SKM-1 (cell line): ENCODE measurements at regions not wholly inside any gene's neighbourhood (a gene's known extent, or its start where the extent isn't known, plus 50 kb on each side); places are given as distances from the start of the nearest gene placed in this dataset.

Experiments
- DNase-seq: peaks from one replicate; lab custom pipeline; 2025; ENCODE audit not compliant: unreplicated experiment; lab: John Stamatoyannopoulos, UW

DNA sequence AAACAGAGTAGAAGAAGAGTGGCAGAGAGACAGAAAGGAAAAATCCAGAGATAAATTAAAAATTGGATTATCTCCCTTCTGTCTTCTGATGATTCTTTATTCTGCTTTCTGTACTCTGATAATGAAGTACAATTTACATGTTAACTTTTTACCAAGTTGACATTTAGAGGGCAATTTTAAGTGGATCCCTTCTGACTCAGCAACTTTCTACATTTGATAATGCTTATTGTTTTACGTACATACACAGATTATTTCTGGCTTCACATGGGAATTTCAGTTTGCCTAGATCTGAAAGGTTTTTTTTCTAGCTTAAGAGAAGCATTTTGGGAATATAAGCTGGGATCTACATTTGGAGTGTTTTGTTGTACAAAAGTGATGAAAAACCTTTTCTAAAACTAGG lies 491.3 kb downstream of the OTOL1 start:
- DNase-seq, result no peak

DNA sequence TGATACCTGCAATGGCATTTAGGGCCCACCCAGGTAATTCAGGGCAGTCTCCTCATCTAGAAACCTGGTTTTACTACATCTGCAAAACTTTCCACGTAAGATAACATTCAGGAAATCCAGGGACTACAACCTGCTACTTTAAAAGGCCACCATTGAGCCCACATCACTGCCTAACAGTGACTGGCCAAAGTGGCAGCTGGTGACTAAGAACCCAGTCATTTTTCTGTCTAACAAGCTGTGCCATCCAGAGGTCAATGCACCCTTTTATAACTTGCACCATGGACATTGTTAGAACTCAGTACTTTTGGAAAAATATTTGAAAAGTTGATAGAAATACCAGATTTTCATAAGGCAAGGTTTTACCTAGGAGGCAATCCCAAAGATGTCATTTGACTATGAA lies 492.4 kb downstream of the OTOL1 start:
- no peak for DNase-seq

DNA sequence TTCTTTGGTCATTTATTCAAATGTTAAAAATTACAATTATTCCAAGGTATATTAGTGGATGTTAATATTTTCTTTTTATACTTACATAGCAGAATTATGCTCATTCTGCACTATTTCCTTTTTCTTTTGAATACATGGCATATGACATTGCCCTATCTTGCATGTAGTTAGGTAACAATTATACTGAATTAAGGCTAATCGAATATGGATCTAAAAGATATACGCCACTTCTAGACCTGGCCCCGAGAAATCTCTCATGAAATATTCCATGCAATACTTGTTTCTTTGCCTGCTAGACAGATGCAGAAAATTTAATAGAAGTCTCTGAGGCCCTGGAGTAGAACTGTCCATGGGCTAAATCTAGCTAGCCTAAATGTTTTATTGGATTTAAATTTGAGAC lies 493.4 kb downstream of the OTOL1 start:
- no peak for DNase-seq

DNA sequence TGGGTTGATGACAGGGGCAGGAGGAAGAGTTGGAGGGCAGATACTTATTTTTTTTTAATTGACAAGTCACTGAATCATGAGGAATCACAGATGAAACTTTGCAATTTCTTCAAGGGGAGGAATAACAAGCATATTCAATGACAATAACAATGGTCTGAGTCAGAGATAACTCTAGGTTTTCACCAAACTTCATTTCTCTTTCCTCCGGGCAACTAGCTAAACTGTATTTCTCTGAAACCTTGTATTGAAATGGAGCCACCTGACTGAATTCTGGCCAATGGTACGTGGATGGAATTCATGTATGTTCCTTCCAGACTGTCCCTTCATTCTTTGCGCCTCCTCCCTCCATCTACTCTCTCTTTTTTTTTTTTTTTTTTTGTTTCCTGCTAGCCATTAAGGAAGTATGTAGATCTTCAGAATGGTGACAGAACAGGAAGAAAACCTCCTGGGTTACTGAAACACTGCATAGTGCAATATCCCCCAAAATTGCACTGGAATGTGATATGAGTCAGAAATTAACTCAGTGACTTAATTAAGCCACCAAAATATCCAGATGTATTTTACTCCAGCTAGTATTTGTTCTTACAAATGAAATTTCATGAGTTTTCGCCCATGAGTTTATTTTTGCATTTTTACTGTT lies 495.4 kb downstream of the OTOL1 start:
- no peak for DNase-seq

DNA sequence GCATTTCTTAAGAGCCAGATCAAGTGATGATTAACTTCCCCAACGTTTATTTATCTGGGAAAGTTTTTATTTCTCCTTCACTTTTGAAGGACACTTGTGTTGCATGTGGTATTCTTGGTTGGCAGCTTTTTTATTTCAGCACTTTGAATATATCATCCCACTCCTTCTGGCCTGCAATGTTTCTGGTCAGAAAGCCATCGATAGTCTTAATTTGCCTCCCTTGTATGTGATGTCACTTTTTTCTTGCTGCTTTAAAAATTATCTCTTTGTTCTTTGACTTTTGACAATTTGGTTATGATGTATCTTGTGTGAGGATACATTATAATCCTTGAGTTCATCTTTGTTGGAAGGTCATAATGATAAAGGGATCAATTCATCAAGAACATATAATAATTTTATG lies 503.2 kb downstream of the OTOL1 start:
- no peak for DNase-seq

DNA sequence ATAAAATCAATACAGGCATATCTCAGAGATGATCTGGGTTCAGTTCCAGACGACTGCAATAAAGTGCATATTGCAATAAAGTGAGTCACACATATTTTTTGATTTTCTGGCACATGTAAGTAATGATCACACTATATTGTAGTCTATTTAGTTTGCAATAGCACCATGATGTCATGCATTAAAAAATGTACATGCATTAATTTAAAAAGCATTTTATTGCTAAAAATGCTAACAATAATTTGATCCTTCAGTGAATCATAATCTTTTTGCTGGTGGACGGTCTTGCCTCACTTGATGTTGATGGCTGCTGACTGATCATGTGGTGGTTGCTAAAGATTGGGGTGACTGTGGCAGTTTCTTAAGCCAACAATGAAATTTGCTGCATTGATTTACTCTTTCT lies 511.1 kb downstream of the OTOL1 start:
- no peak for DNase-seq

DNA sequence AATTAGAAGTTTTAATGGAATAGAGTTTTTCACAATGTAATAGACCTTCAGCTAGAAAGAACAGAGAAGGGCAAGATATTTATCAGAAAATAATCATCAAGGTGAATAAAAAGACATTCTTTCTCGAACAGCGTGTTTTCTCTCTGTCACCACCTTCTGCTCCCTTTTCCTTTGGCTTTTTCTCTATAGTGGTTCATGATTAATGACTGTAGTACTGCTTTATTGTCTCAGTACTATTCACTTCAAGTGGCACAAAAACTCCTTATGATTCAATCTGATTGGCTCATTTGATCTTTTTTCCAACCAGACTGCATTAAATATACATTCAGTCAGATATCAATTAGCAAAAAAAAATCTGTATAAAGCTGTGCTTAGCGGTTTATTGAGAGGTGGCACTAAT lies 516.0 kb downstream of the OTOL1 start:
- no peak for DNase-seq

DNA sequence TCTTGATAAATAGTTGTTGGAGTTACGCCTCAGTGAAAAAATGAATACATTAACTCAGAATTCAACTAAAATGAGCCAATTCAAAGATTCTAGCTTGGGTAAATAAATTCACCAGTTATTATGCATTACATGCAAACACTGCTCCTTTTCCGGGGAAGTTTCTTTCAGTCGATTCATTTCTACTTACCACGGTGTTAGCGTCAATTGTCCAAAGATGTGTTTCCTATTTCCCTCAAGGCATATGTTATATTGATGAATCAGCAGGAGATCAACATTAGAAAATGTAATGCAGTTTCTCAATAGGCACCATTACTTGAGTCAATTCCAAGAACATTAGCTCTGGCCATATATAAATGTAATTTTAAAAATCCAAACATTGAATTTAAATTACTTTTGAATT lies 517.7 kb downstream of the OTOL1 start:
- DNase-seq, result no peak

DNA sequence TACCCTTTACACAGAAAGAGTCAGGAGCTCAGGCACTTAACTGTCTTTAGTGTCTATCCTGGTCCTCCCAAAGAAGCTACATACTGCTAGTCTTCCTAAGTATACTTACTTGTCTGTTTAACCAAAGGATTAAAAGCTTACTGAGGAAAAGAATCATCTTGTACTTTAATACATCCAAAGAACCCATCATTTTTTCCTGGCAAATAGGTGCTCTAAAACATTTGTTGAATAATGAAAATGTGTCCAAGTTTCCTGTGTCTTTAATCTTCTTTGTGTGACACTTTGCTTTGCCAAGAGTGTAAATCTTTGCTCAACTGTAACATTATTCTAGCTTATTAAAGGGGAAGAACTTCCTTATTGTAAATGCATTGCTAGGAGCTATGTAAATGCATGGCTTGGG lies 519.2 kb downstream of the OTOL1 start:
- DNase-seq, result no peak

DNA sequence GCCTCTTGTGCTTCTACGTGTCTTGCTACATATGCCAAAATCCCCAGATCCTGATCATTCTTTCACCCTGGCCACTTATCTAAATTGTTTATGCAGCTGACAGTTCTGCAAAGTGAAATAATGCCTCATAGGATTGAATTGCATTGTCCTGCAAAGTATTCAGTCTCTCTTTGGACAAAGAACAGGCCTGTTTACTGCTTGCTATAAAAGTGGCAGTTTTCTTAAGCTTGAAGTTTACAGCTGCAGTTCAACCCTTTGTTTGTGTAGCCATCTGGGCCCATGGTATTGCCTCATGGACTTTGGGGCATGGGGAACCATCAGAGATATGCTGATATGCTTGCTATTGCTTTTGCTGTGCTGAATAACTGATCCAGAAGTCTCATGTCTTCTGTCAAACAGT lies 523.2 kb downstream of the OTOL1 start:
- no peak for DNase-seq

DNA sequence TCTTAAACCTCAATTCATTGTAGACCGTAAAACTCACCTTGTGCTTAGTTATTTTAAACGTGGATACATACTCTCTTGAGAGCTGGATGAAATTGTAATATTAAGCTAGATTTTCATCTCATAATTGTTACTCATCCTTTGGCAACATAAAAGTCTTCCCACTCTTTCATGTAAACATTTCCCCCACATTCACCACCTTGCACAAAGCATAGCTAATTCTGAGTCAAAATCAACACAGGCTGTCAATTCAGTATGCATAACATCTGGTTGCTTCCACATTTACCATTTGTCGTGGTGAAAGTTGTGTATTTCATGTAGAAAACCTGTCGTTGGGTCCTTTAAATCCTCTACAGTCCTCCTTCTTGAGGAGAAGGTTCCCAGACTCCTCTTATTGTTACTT lies 524.6 kb downstream of the OTOL1 start:
- DNase-seq, result no peak

DNA sequence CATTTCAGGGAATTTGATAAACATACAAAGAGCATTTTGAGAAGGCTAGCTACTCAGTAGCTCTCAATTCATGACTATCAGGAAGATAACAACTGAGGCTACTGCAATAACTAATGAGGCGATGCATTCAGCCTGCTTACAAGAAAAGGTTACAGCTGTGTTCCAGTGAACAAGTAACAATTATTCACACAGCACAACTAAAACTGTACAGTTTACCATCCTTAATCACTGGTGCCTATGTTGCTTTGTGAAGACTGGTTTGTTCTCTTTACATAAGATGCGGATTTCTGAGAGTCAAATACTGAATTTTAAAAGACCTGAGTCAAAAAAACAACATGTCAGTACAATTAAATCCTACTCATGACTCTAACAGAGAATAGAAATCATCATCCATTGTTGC lies 526.3 kb downstream of the OTOL1 start:
- DNase-seq, result no peak

DNA sequence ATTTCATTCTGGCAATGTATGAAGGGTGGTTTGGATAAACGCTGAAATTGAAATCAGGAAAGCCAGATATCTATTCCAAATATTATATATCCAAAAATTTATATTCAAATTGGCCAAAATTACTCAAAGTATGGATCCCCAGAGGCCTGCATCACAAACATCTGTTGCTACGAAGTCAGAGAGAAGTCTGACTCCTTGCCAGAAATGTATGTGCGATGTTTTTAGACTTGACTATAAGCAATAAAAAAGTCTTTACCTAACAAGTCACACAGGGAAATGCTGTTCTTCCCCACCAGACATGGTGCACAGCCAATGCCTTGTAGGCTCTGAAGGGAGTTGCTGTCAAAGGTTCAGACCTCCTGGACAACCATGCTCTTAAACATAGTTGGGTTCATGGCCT lies 533.1 kb downstream of the OTOL1 start:
- no peak for DNase-seq

DNA sequence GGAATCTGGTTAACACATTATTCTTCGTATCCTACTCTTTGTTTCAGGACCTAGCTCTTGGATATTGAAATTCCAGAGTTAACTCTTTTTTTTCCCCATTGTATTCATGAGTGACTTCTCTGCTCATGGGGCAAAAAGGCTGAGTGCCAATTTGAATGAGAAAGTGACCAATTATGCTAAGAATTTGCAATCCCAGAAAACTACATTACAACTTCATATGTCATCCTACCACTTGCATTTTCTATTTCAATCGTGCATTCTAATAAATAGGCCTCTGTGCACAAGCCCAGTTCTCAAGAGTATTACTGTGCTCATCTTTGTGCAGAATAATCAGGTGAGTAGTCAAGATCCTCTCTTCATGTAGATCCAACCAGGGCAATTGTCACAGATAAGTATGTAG lies 537.8 kb downstream of the OTOL1 start:
- no peak for DNase-seq

DNA sequence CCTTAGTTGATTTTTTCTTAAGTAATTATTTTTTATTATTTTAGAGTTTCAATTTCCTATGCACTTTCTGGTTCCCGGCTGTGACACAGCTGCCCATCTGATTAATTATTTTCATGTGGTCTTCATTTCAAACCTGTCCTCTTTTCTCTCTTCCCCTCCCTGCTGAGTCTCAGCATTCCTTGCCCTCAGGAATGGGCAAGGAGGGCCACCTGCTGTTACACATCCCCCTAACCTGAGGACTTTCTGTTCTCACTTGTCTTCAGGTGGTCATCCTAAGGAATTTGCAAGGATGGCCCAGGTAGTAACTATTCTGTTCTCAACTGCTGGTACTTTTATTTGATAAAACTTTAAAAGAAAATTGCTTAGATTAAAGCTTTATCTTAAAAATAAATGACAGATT lies 545.0 kb downstream of the OTOL1 start:
- no peak for DNase-seq

DNA sequence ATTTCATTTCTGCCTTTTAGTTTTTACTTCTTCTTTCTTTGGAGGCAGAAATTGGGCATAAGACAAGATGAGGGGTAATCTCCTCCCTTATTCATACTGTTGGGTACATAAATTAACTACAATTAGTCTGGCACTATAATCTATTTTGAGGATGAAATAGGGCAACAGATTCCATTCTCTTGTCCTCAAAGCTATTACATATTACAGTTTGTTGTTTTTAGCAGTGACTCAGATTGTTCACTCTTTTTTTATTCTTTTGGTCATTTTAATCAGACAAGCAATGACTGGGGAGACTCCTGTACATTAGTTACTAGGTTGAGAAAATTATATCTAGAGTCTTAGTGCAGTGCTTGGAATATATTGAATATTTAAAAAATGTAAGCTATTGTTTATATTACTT lies 556.0 kb downstream of the OTOL1 start:
- DNase-seq, result no peak

DNA sequence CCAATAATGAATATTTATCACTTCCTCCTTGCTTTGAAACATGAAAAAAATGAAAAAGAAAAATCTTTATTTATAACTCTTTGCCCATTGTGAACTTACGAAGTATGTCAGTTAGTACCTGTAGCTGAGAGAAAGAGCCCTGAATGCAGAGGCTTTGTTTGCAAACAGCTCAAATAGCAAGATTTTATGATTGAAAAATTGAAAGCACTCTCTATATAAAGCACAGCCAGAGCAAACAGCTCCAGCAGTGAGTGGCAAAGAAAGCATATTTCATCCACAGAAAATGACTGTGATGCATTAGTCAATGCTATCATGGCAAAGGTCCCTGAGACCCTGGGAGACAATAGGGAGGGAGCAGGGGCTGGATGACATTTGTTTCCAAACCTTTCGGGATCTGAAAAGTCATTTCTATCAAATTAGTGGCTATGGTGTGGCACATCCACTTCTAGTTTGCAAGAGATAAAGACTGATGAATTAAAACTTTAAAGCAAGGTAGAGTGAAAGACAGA lies 576.1 kb downstream of the OTOL1 start:
- no peak for DNase-seq

DNA sequence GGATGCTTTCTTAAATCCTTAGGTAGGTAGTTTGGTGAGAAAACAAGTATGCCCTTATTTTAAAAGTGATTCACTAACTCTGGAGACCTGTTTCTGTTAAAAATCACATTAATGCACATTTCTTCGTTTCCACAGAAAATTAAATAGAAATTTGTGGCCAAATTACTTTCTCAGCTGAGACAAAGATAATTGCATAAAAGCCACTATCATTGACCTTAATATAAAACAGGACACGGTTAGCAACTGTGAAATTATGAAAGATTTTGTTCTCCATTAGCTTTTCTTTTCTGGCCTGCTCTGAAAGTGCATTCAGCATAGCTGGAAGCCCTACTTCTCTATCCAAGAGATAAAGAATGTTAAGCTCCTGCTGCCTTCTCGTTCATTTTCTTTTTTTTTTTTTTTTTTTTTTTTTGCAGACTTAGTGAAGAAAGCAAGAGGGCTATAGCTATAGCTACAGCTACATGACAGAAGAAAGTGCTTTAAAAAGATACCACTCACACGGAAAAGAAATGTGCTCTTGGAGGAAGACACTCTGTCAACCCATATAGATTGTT lies 576.9 kb downstream of the OTOL1 start:
- DNase-seq, result no peak

DNA sequence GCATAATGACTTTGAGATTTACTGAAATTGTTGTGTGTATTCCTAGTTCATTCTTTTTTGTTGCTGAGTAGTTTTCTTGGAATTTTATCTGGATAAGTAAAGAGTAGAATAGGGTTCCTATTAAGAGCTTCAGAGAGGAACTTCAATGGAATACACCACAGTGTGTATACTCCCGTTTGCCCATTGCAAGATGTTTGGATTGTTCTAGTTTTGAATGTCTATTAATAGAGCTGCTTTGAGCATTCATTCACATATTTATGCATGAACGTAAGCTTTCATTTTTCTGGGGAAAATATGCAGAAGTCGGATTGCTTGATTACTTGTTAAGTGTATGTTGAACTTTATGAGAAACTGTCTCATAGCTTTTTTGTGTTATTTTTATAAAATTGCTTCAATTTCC lies 580.5 kb downstream of the OTOL1 start:
- no peak for DNase-seq

DNA sequence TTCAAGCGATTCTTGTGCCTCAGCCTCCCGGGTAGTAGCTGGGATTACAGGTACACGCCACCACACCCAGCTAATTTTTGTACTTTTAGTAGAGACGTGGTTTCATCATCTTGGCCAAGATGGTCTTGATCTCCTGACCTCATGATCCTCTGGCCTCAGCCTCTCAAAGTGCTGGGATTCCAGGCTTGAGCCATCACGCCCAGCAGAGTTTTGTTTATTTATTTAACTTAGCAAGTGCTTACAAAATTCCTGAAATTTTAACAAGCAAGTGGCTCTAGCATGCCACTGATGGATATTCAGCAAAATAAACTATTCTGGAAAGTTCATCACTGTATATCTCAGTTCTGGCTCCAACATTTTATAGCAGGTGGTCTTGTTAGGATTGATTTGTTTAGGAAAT lies 585.9 kb downstream of the OTOL1 start:
- no peak for DNase-seq

DNA sequence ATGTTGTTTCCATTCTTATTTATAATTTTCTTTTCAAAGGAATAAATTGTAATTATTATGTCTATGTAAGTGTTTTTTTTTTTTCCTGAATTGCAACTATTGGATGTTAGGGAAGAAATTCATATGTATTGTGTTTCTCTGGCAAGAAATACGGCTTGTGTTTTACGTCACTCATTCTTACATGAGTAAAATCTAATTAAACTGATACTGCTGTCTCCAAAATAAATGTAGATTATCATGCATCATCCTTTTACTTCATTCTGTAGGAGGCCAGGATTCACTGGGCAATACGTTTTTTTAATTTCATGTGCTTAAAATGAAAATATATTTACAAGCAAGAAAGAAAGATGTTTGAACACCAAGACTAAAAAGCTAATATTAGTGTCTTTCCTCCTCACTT lies 590.8 kb downstream of the OTOL1 start:
- no peak for DNase-seq

DNA sequence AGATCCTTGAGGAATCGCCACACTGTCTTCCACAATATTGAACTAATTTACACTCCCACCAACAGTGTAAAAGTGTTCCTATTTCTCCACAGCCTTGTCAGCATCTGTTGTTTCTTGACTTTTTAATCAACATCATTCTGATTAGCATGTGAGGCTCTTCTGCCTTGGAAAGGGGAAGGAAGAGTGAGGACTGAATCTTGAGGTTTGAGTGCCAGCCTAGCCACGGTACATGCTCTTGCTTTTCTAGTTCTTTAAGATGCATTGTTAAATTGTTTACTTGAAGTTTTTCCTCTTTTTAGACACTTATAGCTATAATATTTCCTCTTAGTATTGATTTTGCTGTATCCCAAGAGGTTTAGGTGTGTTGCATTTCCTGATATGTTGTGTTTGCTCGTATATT lies 596.1 kb downstream of the OTOL1 start:
- DNase-seq, result no peak

DNA sequence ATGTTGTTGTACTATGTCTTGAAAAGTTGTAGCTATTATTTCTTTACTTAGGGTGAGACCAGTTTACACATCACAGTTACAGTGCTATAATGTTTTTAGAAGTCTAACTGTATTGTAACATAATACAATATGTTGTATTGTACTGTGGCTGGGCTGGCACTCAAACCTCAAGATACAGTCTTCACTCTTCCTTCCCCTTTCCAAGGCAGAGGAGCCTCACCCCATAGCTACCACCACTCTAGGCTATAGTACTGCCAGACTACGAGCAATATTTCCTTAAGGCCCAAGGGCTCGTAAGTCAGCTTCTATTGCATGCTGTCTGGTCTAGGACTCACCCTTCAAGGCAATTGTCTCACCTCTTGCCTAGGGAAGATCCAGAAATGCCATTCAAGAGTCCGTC lies 597.7 kb downstream of the OTOL1 start:
- no peak for DNase-seq
